Naive B cell (primary cell): ENCODE measurements at regions not wholly inside any gene's neighbourhood (a gene's known extent, or its start where the extent isn't known, plus 50 kb on each side); places are given as distances from the start of the nearest gene placed in this dataset.

Source experiments
- ATAC-seq, 2 donors: fragments of 150-1000 bp; cut with Tn5 transposase; 2 replicates each; pipeline ENCODE4 v1.10.0; 2021; ENCODE audit warnings: low read depth in 2 of 2, mild to moderate bottlenecking in 2 of 2, moderate library complexity in 2 of 2
- DNase-seq: peaks from one replicate; pipeline ENCODE4 v3.0.0; 2022
- H3K27ac Mint-ChIP-seq, 6 donors: one replicate each; pipeline ENCODE4 v1.8.0; 2020 to 2022; ENCODE audit warnings: mild to moderate bottlenecking in 6 of 6, mixed read lengths in 6 of 6, moderate library complexity in 5 of 6, inconsistent platforms in 2 of 6
- H3K27me3 Mint-ChIP-seq, 3 donors: one replicate each; pipeline ENCODE4 v1.8.0; 2021 to 2022; ENCODE audit warnings: mixed read lengths in 3 of 3, mild to moderate bottlenecking in 1 of 3
- H3K36me3 Mint-ChIP-seq, 2 donors: one replicate each; pipeline ENCODE4 v1.8.0; 2020 to 2022; ENCODE audit warnings: mixed read lengths in 2 of 2, inconsistent platforms in 1 of 2, mild to moderate bottlenecking in 1 of 2
- H3K4me1 Mint-ChIP-seq, 3 donors: one replicate each; pipeline ENCODE4 v1.8.0; 2020 to 2022; ENCODE audit warnings: mixed read lengths in 3 of 3, inconsistent platforms in 1 of 3, mild to moderate bottlenecking in 1 of 3, moderate library complexity in 1 of 3
- H3K4me3 Mint-ChIP-seq, 8 donors: one replicate each; pipeline ENCODE4 v1.8.0; 2020 to 2022; ENCODE audit warnings: mild to moderate bottlenecking in 8 of 8, mixed read lengths in 8 of 8, moderate library complexity in 8 of 8, inconsistent platforms in 2 of 8
- H3K9me3 Mint-ChIP-seq, 7 donors: one replicate each; pipeline ENCODE4 v1.8.0; 2020 to 2022; ENCODE audit warnings: mixed read lengths in 7 of 7, mild to moderate bottlenecking in 5 of 7, inconsistent platforms in 2 of 7, moderate library complexity in 1 of 7

- Mint-ChIP-seq H3K27me3 (peaks cover 0 to 14% (median 9%) of the 10 kb centered on the region in 3 donors), H3K36me3 (peaks cover 0 to 4% of the 10 kb centered on the region in 2 donors), H3K4me1 (peaks cover 52 to 86% (median 74%) of the 10 kb centered on the region in 3 donors), H3K9me3 (no peaks in the 10 kb centered on the region), H3K27ac (peak overlapping the region; percentile 39 to 92 (median 75)), H3K4me3 (peak overlapping the region; percentile 28 to 83 (median 62))
- DNase-seq (peak; percentile 48), ATAC-seq (peak; percentile 28 to 29)
Measured at GRCh38 chr2:133952896-133953295, 301.0 kb upstream of the MGAT5 start.

GRCh38 chr2:133953524-133953923 lies 300.3 kb upstream of the MGAT5 start:
- peak; percentile 93 to 94 for ATAC-seq
- DNase-seq, result peak; percentile 74
- Mint-ChIP-seq H3K4me3 (peak overlapping the region; percentile 17 to 83 (median 52)), H3K27me3 (peaks cover 0 to 16% (median 9%) of the 10 kb centered on the region in 3 donors), H3K4me1 (peaks cover 52 to 86% (median 74%) of the 10 kb centered on the region in 3 donors), H3K27ac (peak overlapping the region; percentile 18 to 92 (median 52)), H3K9me3 (no peaks in the 10 kb centered on the region), H3K36me3 (peaks cover 0 to 4% of the 10 kb centered on the region in 2 donors)

- Mint-ChIP-seq H3K27ac (peak overlapping the region in 3 of 6 donors; percentile 22 to 80 (median 61)), H3K4me1 (peaks cover 54 to 81% (median 74%) of the 10 kb centered on the region in 3 donors)
Measured at GRCh38 chr2:133954636-133955035, 299.2 kb upstream of the MGAT5 start.

DNA sequence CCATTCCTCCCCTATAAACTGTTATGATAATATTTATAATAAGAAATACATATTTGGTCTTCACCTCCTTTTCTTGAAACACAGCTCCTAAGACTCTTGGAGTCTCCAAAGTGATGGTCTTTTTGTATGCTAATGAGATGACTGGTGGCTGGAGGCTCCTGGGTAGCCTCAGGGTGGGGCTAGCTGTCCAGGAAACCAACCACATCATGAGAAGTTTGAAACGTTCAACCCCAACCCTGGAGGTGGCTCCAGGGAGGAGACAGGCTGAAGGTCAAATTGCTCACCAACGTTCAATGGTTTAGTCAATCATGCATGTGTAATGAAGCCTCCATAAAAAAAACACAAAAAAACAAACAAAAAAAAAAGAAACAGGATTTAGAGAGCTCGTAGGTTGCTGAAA lies 298.7 kb upstream of the MGAT5 start:
- DNase-seq (no peak), ATAC-seq (no peak)
- H3K4me3 Mint-ChIP-seq, result peak overlapping the region in 2 of 8 donors; percentile 43 to 74
- no peaks in the 10 kb centered on the region for H3K9me3 Mint-ChIP-seq
- H3K27ac Mint-ChIP-seq, result peak overlapping the region in 2 of 6 donors; percentile 22 to 66
- H3K36me3 Mint-ChIP-seq, result peaks cover 0 to 4% of the 10 kb centered on the region in 2 donors
- peaks cover 0 to 21% (median 9%) of the 10 kb centered on the region in 3 donors for H3K27me3 Mint-ChIP-seq
- H3K4me1 Mint-ChIP-seq, result peaks cover 49 to 78% (median 69%) of the 10 kb centered on the region in 3 donors

More at GRCh38 chr2:133954636-133955035, 299.2 kb upstream of the MGAT5 start:
- Mint-ChIP-seq H3K4me3 (peak overlapping the region in 5 of 8 donors; percentile 1 to 74 (median 24)), H3K27me3 (peaks cover 0 to 21% (median 9%) of the 10 kb centered on the region in 3 donors), H3K9me3 (no peaks in the 10 kb centered on the region), H3K36me3 (peaks cover 0 to 4% of the 10 kb centered on the region in 2 donors)
- no peak for ATAC-seq
- no peak for DNase-seq

- DNase-seq (no peak), ATAC-seq (no peak)
- Mint-ChIP-seq H3K4me3 (peak overlapping the region in 1 of 8 donors; percentile 6), H3K36me3 (peaks cover 0 to 4% of the 10 kb centered on the region in 2 donors), H3K27ac (peak overlapping the region in 3 of 6 donors; percentile 14 to 94 (median 44)), H3K4me1 (peaks cover 36 to 64% (median 56%) of the 10 kb centered on the region in 3 donors), H3K9me3 (no peaks in the 10 kb centered on the region), H3K27me3 (peaks cover 0 to 21% (median 9%) of the 10 kb centered on the region in 3 donors)
Measured at GRCh38 chr2:133956434-133956935, 297.4 kb upstream of the MGAT5 start.

- H3K4me3 Mint-ChIP-seq, result no peak overlapping the region
Measured at GRCh38 chr2:133957724-133958480, 296.0 kb upstream of the MGAT5 start.

DNA sequence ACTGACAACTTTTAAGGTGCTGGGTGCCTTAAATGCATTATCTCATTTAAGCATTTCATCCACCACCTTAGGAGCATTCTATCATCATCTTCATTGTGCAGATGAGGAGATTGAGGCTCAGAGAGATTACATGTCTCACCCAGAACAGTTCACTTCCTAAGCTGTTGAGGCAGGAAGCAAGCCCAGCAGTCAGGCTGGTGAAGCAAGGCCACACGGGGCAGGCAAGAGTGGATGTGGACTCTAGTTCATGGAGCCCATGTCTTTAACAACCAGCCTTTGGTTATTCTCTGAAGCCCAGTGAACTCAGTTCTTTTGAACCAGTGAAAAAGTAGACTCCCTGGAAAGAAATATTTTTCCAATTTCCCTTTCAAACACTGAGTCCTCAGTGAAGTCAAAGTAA lies 294.8 kb upstream of the MGAT5 start:
- ATAC-seq (no peak), DNase-seq (no peak)
- H3K9me3 Mint-ChIP-seq, result peaks cover 0 to 4% (median 0%) of the 10 kb centered on the region in 7 donors
- no peak overlapping the region for H3K4me3 Mint-ChIP-seq
- peaks cover 15 to 39% (median 31%) of the 10 kb centered on the region in 3 donors for H3K4me1 Mint-ChIP-seq
- peaks cover 9 to 43% (median 17%) of the 10 kb centered on the region in 3 donors for H3K27me3 Mint-ChIP-seq
- peaks cover 0 to 8% of the 10 kb centered on the region in 2 donors for H3K36me3 Mint-ChIP-seq
- peak overlapping the region in 1 of 6 donors; percentile 65 for H3K27ac Mint-ChIP-seq

More at GRCh38 chr2:133957724-133958480, 296.0 kb upstream of the MGAT5 start:
- H3K27me3 Mint-ChIP-seq, result peaks cover 4 to 31% (median 17%) of the 10 kb centered on the region in 3 donors
- no peak for DNase-seq
- H3K4me1 Mint-ChIP-seq, result peaks cover 22 to 50% (median 41%) of the 10 kb centered on the region in 3 donors
- peaks cover 0 to 4% of the 10 kb centered on the region in 2 donors for H3K36me3 Mint-ChIP-seq
- peak overlapping the region in 1 of 6 donors; percentile 38 for H3K27ac Mint-ChIP-seq
- no peaks in the 10 kb centered on the region for H3K9me3 Mint-ChIP-seq
- no peak for ATAC-seq

GRCh38 chr2:133966720-133967304 lies 287.1 kb upstream of the MGAT5 start:
- H3K9me3 Mint-ChIP-seq, result peaks cover 0 to 4% (median 0%) of the 10 kb centered on the region in 7 donors
- H3K36me3 Mint-ChIP-seq, result peaks cover 0 to 5% of the 10 kb centered on the region in 2 donors
- no peak overlapping the region for H3K4me3 Mint-ChIP-seq
- H3K27me3 Mint-ChIP-seq, result peaks cover 19 to 39% (median 27%) of the 10 kb centered on the region in 3 donors
- H3K27ac Mint-ChIP-seq, result peak overlapping the region in 1 of 6 donors; percentile 9
- peaks cover 6 to 12% (median 9%) of the 10 kb centered on the region in 3 donors for H3K4me1 Mint-ChIP-seq
- ATAC-seq, result no peak
- DNase-seq, result no peak

- peaks cover 6 to 12% (median 9%) of the 10 kb centered on the region in 3 donors for H3K4me1 Mint-ChIP-seq
- peaks cover 0 to 4% (median 0%) of the 10 kb centered on the region in 7 donors for H3K9me3 Mint-ChIP-seq
- H3K36me3 Mint-ChIP-seq, result peaks cover 0 to 5% of the 10 kb centered on the region in 2 donors
- ATAC-seq (no peak), DNase-seq (no peak)
- H3K27me3 Mint-ChIP-seq, result peaks cover 17 to 38% (median 28%) of the 10 kb centered on the region in 3 donors
- H3K4me3 Mint-ChIP-seq, result no peak overlapping the region
- no peak overlapping the region for H3K27ac Mint-ChIP-seq
Measured at GRCh38 chr2:133967326-133967725, 286.5 kb upstream of the MGAT5 start.

DNA sequence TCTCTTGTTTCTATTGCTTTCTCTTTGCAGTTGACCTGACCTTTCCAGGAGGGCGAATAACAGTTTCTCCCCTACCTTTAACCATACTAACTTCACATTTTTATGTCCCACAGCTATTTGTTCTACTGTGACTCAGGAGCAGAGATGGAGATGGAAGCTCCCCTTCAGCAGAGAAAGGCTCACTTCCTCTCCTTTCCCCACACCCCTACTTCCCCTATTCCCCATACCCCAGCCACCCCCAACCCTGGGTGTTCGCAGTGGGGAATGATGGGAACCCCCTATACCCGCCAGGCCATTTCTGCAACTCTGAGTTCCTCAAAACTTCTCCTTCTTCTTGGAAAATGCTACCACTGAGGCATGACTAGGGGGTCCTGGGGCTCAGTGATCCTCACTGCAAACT lies 285.4 kb upstream of the MGAT5 start:
- Mint-ChIP-seq H3K4me1 (peaks cover 6 to 12% (median 9%) of the 10 kb centered on the region in 3 donors), H3K27ac (peak overlapping the region in 2 of 6 donors; percentile 48 to 62), H3K36me3 (peaks cover 0 to under 1% of the 10 kb centered on the region in 2 donors), H3K4me3 (peak overlapping the region in 1 of 8 donors; percentile 40), H3K9me3 (peaks cover 0 to 1% (median 0%) of the 10 kb centered on the region in 7 donors), H3K27me3 (peaks cover 13 to 27% (median 24%) of the 10 kb centered on the region in 3 donors)
- DNase-seq (no peak), ATAC-seq (peak; percentile 34 to 67)

- H3K27me3 Mint-ChIP-seq, result peaks cover 6 to 24% (median 17%) of the 10 kb centered on the region in 3 donors
Measured at GRCh38 chr2:133970641-133971040, 283.2 kb upstream of the MGAT5 start.

GRCh38 chr2:133972297-133972696 lies 281.6 kb upstream of the MGAT5 start:
- no peak for DNase-seq
- Mint-ChIP-seq H3K9me3 (peaks cover 0 to 3% (median 0%) of the 10 kb centered on the region in 7 donors), H3K4me1 (peaks cover 14 to 30% (median 30%) of the 10 kb centered on the region in 3 donors), H3K4me3 (no peak overlapping the region), H3K36me3 (no peaks in the 10 kb centered on the region), H3K27me3 (peaks cover 6 to 24% (median 17%) of the 10 kb centered on the region in 3 donors), H3K27ac (no peak overlapping the region)
- ATAC-seq, result no peak

More at GRCh38 chr2:133970641-133971040, 283.2 kb upstream of the MGAT5 start:
- Mint-ChIP-seq H3K9me3 (peaks cover 0 to 3% (median 0%) of the 10 kb centered on the region in 7 donors), H3K36me3 (no peaks in the 10 kb centered on the region), H3K27ac (no peak overlapping the region), H3K4me3 (no peak overlapping the region), H3K4me1 (peaks cover 10 to 15% (median 14%) of the 10 kb centered on the region in 3 donors)
- DNase-seq, result no peak
- ATAC-seq, result no peak

DNA sequence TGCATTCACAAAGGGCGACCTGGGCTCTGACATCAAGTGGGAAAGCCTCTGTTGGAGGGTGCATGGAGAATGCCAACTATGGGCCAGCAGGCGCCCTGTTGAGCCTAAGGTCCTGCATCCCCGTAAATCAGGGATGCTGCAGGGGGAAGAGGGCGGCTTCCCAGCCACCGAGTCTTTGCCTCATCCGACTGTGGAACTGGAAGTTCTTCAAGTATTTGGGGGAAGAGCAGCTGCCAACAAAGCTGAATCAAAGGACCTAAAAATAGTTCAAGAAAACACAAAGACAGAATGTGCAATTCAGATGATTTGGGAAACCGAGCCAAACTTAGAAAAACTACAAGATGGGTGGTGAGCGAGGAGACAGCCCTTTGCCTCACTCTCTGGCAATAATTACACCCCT lies 281.1 kb upstream of the MGAT5 start:
- peaks cover 0 to 3% (median 0%) of the 10 kb centered on the region in 7 donors for H3K9me3 Mint-ChIP-seq
- DNase-seq, result no peak
- no peak overlapping the region for H3K27ac Mint-ChIP-seq
- H3K36me3 Mint-ChIP-seq, result no peaks in the 10 kb centered on the region
- H3K27me3 Mint-ChIP-seq, result peaks cover 6 to 24% (median 17%) of the 10 kb centered on the region in 3 donors
- H3K4me1 Mint-ChIP-seq, result peaks cover 14 to 35% (median 30%) of the 10 kb centered on the region in 3 donors
- H3K4me3 Mint-ChIP-seq, result no peak overlapping the region
- ATAC-seq, result no peak
